Fibroblast of mammary gland (primary cell): ENCODE measurements at regions not wholly inside any gene's neighbourhood (a gene's known extent, or its start where the extent isn't known, plus 50 kb on each side); places are given as distances from the start of the nearest gene placed in this dataset.

Experiments used
- DNase-seq: peaks from one replicate; pipeline ENCODE4 v3.0.0-alpha.2; 2010; ENCODE audit warnings: low read depth
- H3K4me3 ChIP-seq: 2 replicates; pipeline ENCODE4 v1.5.1; 2011; ENCODE audit warnings: low read depth, mild to moderate bottlenecking, low read length, moderate library complexity; ENCODE audit not compliant: control insufficient read depth
- TF ChIP-seq, protein P1 (sequence below): conservative IDR thresholded peaks from 2 replicates; pipeline ENCODE4 v1.5.1; 2011; ENCODE audit warnings: low read depth, low read length, inconsistent platforms; ENCODE audit not compliant: control insufficient read depth, insufficient read depth

DNA sequence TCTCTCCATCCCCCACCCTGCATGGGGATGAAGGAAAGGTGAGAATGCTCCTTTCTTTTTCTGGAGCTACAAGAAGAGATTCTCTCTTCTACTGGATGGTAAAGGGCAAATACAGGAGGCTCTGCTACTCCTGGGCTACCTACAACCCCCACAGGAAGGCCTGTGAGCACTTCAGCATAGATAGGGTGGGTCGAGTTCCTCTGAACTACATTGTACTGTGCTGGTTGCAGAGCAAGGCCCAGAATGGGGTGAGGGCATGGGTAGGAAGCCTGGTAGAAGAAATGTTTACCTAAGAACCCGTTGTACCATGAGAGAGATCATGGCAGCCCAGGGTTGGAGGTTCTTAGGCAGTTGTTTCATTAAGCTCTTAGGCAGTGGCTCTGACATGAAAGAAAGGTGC, 510.4 kb downstream of the MID1IP1 start:
- no peak overlapping the region for H3K4me3 ChIP-seq
- DNase-seq: no peak
- TF ChIP-seq, protein P1, sequence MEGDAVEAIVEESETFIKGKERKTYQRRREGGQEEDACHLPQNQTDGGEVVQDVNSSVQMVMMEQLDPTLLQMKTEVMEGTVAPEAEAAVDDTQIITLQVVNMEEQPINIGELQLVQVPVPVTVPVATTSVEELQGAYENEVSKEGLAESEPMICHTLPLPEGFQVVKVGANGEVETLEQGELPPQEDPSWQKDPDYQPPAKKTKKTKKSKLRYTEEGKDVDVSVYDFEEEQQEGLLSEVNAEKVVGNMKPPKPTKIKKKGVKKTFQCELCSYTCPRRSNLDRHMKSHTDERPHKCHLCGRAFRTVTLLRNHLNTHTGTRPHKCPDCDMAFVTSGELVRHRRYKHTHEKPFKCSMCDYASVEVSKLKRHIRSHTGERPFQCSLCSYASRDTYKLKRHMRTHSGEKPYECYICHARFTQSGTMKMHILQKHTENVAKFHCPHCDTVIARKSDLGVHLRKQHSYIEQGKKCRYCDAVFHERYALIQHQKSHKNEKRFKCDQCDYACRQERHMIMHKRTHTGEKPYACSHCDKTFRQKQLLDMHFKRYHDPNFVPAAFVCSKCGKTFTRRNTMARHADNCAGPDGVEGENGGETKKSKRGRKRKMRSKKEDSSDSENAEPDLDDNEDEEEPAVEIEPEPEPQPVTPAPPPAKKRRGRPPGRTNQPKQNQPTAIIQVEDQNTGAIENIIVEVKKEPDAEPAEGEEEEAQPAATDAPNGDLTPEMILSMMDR: no peak

DNA sequence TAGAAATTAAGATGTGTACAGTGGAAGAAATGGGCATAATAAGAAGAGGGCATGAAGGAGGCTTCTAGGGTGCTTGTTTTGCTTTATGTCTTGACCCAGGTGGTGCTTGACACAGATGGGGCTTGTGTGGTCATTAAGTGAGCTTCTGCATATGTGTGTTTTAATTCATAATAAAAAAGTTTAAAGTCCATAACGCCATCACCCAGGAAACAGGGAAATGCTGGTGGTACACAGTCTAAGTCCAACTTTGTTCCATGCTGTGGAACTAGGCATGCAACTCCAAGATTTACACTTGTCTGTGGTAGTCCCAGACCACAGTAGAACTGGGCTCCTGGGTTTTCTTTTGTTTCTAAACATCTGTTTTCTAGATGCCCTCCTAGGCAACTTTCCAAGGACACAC, 511.9 kb downstream of the MID1IP1 start:
- no peak overlapping the region for H3K4me3 ChIP-seq
- TF ChIP-seq, protein P1: no peak

DNA sequence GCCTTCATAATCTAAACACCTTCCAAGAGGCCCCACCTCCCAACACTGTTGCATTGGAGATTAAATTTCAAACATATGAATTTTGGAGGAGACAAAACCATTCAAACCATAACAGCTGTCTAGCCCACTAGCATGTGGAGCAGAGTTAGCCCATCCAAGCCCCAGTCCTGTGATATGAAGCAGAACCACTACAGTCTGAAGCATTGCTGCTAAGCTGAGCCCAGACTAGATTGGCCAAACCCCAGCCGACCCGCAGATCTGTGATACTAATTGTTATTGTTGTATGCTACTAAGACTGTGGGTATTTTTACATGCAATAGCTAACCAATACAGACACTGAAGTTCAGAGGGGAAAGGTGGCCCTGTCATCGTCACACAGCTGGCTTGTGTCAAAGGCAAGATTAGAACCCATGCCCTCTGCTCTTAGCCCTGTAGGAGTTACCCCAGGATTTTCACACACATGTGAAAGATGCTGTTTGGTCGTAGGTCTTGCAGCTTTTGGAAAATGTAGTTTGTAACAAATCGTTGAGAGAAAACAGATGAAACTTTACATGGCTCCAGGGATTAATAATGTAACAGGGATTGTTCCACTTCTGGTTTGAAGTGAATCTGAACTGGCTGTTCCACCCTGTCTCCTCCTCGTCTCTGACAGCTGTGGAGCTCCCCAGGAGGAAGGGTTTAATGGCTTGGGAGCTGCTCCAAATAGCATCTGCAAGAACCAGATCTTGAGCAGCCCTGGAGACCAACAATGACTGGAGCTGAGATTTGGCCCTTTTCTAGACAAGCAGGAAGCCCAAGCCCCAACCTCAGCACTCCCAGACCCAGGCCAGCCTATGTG, 517.5 kb downstream of the MID1IP1 start:
- no peak for DNase-seq
- H3K4me3 ChIP-seq: no peak overlapping the region
- TF ChIP-seq, protein P1: no peak

More for the DNA sequence above, 511.9 kb downstream of the MID1IP1 start:
- DNase-seq: no peak

DNA sequence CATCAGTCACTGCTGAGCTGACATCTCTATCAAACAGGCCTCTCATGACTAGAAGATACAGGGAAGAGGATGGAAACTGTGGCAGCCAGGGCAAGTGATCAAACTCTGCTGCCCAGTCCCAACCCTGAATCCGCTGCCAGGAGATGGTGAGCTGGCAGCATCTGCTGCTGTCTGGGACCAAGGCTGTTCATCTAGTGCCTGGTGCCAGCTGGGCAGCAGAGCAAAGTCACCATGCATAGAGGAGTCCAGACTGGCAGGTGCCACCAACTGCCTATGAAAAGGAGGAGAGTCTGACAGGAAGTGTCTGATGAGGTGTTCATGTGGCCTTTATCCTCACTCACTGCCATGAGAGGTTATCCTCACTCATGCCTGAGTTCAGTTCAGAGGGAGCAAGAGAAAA, 518.9 kb downstream of the MID1IP1 start:
- DNase-seq: no peak
- no peak overlapping the region for H3K4me3 ChIP-seq
- TF ChIP-seq, protein P1: no peak

DNA sequence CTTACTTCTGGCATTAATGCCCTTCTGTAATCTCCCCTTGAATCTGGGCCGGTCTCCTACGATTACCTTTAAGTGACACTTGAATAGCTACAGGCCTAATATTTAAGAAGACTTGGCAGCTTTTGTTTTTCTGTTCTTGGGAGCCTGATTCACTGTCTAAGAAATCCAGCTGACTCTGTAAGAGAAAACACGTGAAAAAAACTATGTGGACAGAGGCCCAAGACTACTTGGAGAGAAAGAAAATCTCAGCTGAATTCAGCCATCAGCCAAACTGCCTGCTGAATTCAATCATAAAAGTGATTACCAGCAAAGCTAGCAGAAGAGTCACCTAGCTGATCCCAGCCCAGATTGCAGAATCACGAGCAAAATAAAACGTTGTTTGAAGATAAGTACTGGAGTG, 521.2 kb downstream of the MID1IP1 start:
- DNase-seq: no peak
- no peak overlapping the region for H3K4me3 ChIP-seq
- TF ChIP-seq, protein P1: no peak

DNA sequence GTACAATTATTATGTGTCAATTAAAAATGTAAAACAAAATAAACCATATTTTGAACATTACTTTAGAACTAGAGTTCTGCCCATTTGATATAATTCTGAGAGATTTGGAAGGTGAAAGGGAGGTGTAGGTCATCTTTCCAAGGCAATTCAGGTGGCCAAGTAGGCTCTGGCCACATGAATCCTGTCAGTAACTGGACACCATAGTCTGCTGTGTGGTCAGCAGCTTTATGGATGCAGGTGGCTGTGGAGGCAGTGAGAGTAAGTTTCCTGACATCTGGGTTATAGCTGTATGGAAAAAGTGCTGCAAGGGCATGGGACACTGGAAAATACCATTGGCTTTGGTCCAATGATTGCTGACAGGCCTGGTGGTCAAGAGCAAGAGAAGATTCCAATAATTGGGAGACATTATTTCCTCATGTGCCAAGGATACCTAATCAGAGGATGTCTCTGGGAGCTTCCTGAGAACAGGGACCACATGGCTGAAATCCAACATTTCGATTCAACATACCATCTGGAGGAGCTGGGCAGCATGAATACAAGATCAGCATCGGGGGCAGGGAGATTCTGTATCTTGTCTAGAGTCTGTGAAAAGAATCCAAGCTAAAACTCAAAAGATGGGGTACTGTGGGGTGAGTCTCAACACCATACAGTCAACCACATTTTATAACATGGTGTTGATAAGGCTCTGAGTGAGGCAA, 523.1 kb downstream of the MID1IP1 start:
- no peak overlapping the region for H3K4me3 ChIP-seq
- no peak for DNase-seq
- TF ChIP-seq, protein P1: no peak
